Neural progenitor cell (in vitro differentiated cells): ENCODE measurements at regions not wholly inside any gene's neighbourhood (a gene's known extent, or its start where the extent isn't known, plus 50 kb on each side); places are given as distances from the start of the nearest gene placed in this dataset.

Source experiments
- EZH2 ChIP-seq: fragments of 200-600 bp; sonication (generic); IDR thresholded peaks from 2 replicates; pipeline ENCODE4 v1.6.1; 2017; ENCODE audit warnings: antibody characterized with exemption, mild to moderate bottlenecking, moderate library complexity
- EZH2phosphoT487 ChIP-seq: fragments of 200-600 bp; sonication (generic); IDR thresholded peaks from 2 replicates; pipeline ENCODE4 v1.6.1; 2017; ENCODE audit warnings: antibody characterized with exemption
- TF ChIP-seq, protein P1 (sequence below): fragments of 200-600 bp; sonication (generic); IDR thresholded peaks from 2 replicates; pipeline ENCODE4 v1.5.1; 2017; ENCODE audit warnings: antibody characterized with exemption, mild to moderate bottlenecking

DNA sequence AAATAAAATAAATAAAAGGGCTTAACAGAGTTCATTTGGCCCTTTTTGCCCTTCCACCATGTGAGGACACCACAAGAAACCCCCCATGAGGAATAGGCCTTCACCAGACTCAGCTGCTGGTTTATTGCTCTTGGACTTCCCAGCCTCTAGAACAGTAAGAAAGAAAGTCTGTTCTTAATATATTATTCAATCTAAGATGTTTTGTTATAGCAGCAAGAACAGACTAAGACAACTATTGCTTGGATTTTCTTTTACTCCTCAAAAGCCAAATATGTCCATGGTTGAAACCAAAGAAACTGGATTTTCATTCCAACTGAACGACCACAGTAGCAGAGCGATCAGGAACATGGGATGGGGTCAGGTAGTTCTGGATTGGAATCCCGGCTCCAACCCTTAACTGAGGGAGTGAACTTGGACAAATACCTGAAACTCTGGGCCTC lies 157.2 kb upstream of the EEA1 start:
- no peak for TF ChIP-seq EZH2
- TF ChIP-seq, protein P1, sequence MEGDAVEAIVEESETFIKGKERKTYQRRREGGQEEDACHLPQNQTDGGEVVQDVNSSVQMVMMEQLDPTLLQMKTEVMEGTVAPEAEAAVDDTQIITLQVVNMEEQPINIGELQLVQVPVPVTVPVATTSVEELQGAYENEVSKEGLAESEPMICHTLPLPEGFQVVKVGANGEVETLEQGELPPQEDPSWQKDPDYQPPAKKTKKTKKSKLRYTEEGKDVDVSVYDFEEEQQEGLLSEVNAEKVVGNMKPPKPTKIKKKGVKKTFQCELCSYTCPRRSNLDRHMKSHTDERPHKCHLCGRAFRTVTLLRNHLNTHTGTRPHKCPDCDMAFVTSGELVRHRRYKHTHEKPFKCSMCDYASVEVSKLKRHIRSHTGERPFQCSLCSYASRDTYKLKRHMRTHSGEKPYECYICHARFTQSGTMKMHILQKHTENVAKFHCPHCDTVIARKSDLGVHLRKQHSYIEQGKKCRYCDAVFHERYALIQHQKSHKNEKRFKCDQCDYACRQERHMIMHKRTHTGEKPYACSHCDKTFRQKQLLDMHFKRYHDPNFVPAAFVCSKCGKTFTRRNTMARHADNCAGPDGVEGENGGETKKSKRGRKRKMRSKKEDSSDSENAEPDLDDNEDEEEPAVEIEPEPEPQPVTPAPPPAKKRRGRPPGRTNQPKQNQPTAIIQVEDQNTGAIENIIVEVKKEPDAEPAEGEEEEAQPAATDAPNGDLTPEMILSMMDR, result no peak
- TF ChIP-seq EZH2phosphoT487, result no peak
